Activated B cell treated with CpG ODN at 0.5 μM for 24 hours (primary cell): ENCODE measurements at regions not wholly inside any gene's neighbourhood (a gene's known extent, or its start where the extent isn't known, plus 50 kb on each side); places are given as distances from the start of the nearest gene placed in this dataset.

Source experiments
- ATAC-seq: fragments of 200-7000 bp; cut with Tn5 transposase; one replicate; pipeline ENCODE4 v1.10.0; 2021; ENCODE audit warnings: low read depth, mild to moderate bottlenecking, moderate library complexity
- CTCF ChIA-PET: fragments of 350-600 bp; sonication (Branson Sonifier 250); formaldehyde crosslinking; loops from one replicate; lab custom pipeline; 2021; ENCODE audit warnings: antibody characterized with exemption; lab: Charles Lee
- POLR2A ChIA-PET: fragments of 350-600 bp; sonication (Branson Sonifier 250); formaldehyde crosslinking; loops from one replicate; lab custom pipeline; 2021; ENCODE audit warnings: antibody characterized with exemption; lab: Charles Lee
- DNase-seq: peaks from one replicate; pipeline ENCODE4 v3.0.0; 2022
- H3K27ac Mint-ChIP-seq: one replicate; pipeline ENCODE4 v1.8.0; 2020; ENCODE audit warnings: mixed read lengths
- H3K27me3 Mint-ChIP-seq: one replicate; pipeline ENCODE4 v1.8.0; 2021; ENCODE audit warnings: mixed read lengths
- H3K36me3 Mint-ChIP-seq: one replicate; pipeline ENCODE4 v1.8.0; 2021; ENCODE audit warnings: low read depth, mixed read lengths
- H3K4me1 Mint-ChIP-seq: one replicate; pipeline ENCODE4 v1.8.0; 2021; ENCODE audit warnings: mixed read lengths
- H3K4me3 Mint-ChIP-seq: one replicate; pipeline ENCODE4 v1.8.0; 2020; ENCODE audit warnings: mild to moderate bottlenecking, mixed read lengths
- H3K9me3 Mint-ChIP-seq: one replicate; pipeline ENCODE4 v1.8.0; 2020; ENCODE audit warnings: mixed read lengths
- CTCF ChIP-seq: fragments of 200-600 bp; IDR thresholded peaks from one replicate; pipeline ENCODE4 v1.8.0; 2022; ENCODE audit warnings: antibody characterized with exemption, mild to moderate bottlenecking
- intact Hi-C: fragments of 100-400 bp; cut with micrococcal nuclease; formaldehyde crosslinking; loops from one replicate; pipeline ENCODE4 v1.15.1; 2024

GRCh38 chr6:117126213-117126612 lies 139.1 kb upstream of the VGLL2 start:
- Mint-ChIP-seq H3K36me3 (no peaks in the 10 kb centered on the region), H3K27me3 (no peaks in the 10 kb centered on the region), H3K27ac (no peak overlapping the region), H3K4me3 (no peak overlapping the region), H3K9me3 (peaks cover 3% of the 10 kb centered on the region), H3K4me1 (no peaks in the 10 kb centered on the region)
- no peak for ATAC-seq
- no peak for DNase-seq
- intact Hi-C loops, result no loop called here
- ChIA-PET CTCF (no interaction called here), POLR2A (no interaction called here)
- TF ChIP-seq CTCF, result no peak

- H3K27me3 Mint-ChIP-seq, result no peaks in the 10 kb centered on the region
- no peak overlapping the region for H3K4me3 Mint-ChIP-seq
- intact Hi-C loops, result no loop called here
- CTCF ChIA-PET, result no interaction called here
- DNase-seq (no peak), ATAC-seq (no peak)
- TF ChIP-seq CTCF, result no peak
- peaks cover 3% of the 10 kb centered on the region for H3K9me3 Mint-ChIP-seq
- H3K27ac Mint-ChIP-seq, result no peak overlapping the region
- no peaks in the 10 kb centered on the region for H3K4me1 Mint-ChIP-seq
- no peaks in the 10 kb centered on the region for H3K36me3 Mint-ChIP-seq
- POLR2A ChIA-PET, result no interaction called here
Measured at GRCh38 chr6:117128052-117128451, 137.3 kb upstream of the VGLL2 start.

- DNase-seq, result no peak
- ATAC-seq, result no peak
- no peaks in the 10 kb centered on the region for H3K9me3 Mint-ChIP-seq
- ChIA-PET POLR2A (no interaction called here), CTCF (no interaction called here)
- H3K36me3 Mint-ChIP-seq, result no peaks in the 10 kb centered on the region
- no peaks in the 10 kb centered on the region for H3K27me3 Mint-ChIP-seq
- no peak overlapping the region for H3K27ac Mint-ChIP-seq
- H3K4me3 Mint-ChIP-seq, result no peak overlapping the region
- no peak for TF ChIP-seq CTCF
- no peaks in the 10 kb centered on the region for H3K4me1 Mint-ChIP-seq
- intact Hi-C loops, result no loop called here
Measured at GRCh38 chr6:117130125-117130524, 135.2 kb upstream of the VGLL2 start.

GRCh38 chr6:117136702-117137101 lies 128.7 kb upstream of the VGLL2 start:
- Mint-ChIP-seq H3K4me3 (no peak overlapping the region), H3K4me1 (peaks cover 4% of the 10 kb centered on the region), H3K9me3 (no peaks in the 10 kb centered on the region), H3K36me3 (no peaks in the 10 kb centered on the region), H3K27me3 (no peaks in the 10 kb centered on the region), H3K27ac (no peak overlapping the region)
- ChIA-PET CTCF (no interaction called here), POLR2A (no interaction called here)
- TF ChIP-seq CTCF, result no peak
- DNase-seq (no peak), ATAC-seq (no peak)
- intact Hi-C loops, result no loop called here

GRCh38 chr6:117137711-117138110 lies 127.6 kb upstream of the VGLL2 start:
- Mint-ChIP-seq H3K9me3 (no peaks in the 10 kb centered on the region), H3K36me3 (no peaks in the 10 kb centered on the region), H3K27me3 (no peaks in the 10 kb centered on the region), H3K4me1 (peaks cover 4% of the 10 kb centered on the region), H3K27ac (no peak overlapping the region), H3K4me3 (no peak overlapping the region)
- CTCF ChIA-PET, result no interaction called here
- POLR2A ChIA-PET, result no interaction called here
- no peak for DNase-seq
- TF ChIP-seq CTCF, result no peak
- ATAC-seq, result no peak
- intact Hi-C loops, result no loop called here
